ENCODE measurements at regions not wholly inside any gene's neighbourhood (a gene's known extent, or its start where the extent isn't known, plus 50 kb on each side); places are given as distances from the start of the nearest gene placed in this dataset.

DNA sequence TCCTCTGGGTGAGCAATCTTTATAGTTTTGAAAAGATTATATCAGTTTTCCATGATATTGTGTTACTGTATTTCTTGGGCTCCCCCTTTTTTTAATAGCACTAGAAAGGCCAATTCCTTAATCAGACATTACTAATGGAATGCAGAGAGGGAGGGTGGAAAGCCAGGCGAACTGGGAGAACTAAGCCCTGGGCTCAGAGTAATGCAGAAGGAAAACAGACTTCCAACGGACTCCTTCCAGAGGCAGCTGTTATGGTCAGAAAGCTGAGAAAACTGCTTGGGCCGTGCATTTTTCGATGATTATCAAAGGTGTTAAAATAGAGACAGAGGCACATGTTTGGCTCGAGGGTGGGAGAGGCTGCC is 206.3 kb downstream of the FOXD2 start:
- no peak for DNase-seq (ENCODE audit: low spot score)
- in situ Hi-C loops (cut with MboI; ENCODE audit: low pct_unique_long_range_greater_than_20kb, low sequenced_read_pairs, unreplicated experiment): no loop called here
- no peak for TF ChIP-seq CTCF (IDR thresholded peaks at IDR 0.05; ENCODE audit: extremely low read depth, insufficient read depth, missing control alignments)

GRCh38 chr1:47645151-47645550 is 207.3 kb downstream of the FOXD2 start:
- in situ Hi-C loops (cut with MboI; ENCODE audit: low pct_unique_long_range_greater_than_20kb, low sequenced_read_pairs, unreplicated experiment): no loop called here
- no peak for TF ChIP-seq CTCF (IDR thresholded peaks at IDR 0.05; ENCODE audit: extremely low read depth, insufficient read depth, missing control alignments)
- no peak for DNase-seq (ENCODE audit: low spot score)

GRCh38 chr1:47646676-47647075 is 208.8 kb downstream of the FOXD2 start:
- no peak for TF ChIP-seq CTCF (IDR thresholded peaks at IDR 0.05; ENCODE audit: extremely low read depth, insufficient read depth, missing control alignments)
- in situ Hi-C loops (cut with MboI; ENCODE audit: low pct_unique_long_range_greater_than_20kb, low sequenced_read_pairs, unreplicated experiment): no loop called here
- DNase-seq (ENCODE audit: low spot score): no peak

- DNase-seq (ENCODE audit: low spot score): no peak
- no peak for TF ChIP-seq CTCF (IDR thresholded peaks at IDR 0.05; ENCODE audit: extremely low read depth, insufficient read depth, missing control alignments)
- in situ Hi-C loops (cut with MboI; ENCODE audit: low pct_unique_long_range_greater_than_20kb, low sequenced_read_pairs, unreplicated experiment): no loop called here
Observed at GRCh38 chr1:47647327-47647845, 209.5 kb downstream of the FOXD2 start.

GRCh38 chr1:47650205-47650604 is 212.4 kb downstream of the FOXD2 start:
- DNase-seq (ENCODE audit: low spot score): no peak
- TF ChIP-seq CTCF (IDR thresholded peaks at IDR 0.05; ENCODE audit: extremely low read depth, insufficient read depth, missing control alignments): no peak
- in situ Hi-C loops (cut with MboI; ENCODE audit: low pct_unique_long_range_greater_than_20kb, low sequenced_read_pairs, unreplicated experiment): no loop called here

DNA sequence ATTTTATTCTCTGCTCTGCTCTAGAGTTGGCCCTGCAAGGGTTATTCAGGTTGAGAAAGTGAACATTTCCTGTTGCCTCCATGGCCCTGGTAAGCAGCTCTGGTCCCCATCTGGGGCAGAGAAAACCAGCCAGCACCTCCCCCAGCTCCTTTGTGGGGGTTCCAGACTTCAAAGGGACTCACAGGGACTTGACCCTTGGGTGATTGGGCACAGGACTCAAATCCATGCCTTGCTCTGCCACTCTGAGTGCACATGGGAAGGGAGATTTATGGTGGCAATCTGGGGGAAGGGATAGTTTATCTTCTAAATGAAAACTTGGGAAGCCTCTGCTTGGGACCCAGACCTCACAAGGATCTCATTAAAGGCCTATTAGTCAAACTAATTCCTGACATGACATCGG is 212.8 kb downstream of the FOXD2 start:
- in situ Hi-C loops (cut with MboI; ENCODE audit: low pct_unique_long_range_greater_than_20kb, low sequenced_read_pairs, unreplicated experiment): no loop called here
- no peak for TF ChIP-seq CTCF (IDR thresholded peaks at IDR 0.05; ENCODE audit: extremely low read depth, insufficient read depth, missing control alignments)
- no peak for DNase-seq (ENCODE audit: low spot score)
